ENCODE measurements at regions not wholly inside any gene's neighbourhood (a gene's known extent, or its start where the extent isn't known, plus 50 kb on each side); places are given as distances from the start of the nearest gene placed in this dataset.

DNA sequence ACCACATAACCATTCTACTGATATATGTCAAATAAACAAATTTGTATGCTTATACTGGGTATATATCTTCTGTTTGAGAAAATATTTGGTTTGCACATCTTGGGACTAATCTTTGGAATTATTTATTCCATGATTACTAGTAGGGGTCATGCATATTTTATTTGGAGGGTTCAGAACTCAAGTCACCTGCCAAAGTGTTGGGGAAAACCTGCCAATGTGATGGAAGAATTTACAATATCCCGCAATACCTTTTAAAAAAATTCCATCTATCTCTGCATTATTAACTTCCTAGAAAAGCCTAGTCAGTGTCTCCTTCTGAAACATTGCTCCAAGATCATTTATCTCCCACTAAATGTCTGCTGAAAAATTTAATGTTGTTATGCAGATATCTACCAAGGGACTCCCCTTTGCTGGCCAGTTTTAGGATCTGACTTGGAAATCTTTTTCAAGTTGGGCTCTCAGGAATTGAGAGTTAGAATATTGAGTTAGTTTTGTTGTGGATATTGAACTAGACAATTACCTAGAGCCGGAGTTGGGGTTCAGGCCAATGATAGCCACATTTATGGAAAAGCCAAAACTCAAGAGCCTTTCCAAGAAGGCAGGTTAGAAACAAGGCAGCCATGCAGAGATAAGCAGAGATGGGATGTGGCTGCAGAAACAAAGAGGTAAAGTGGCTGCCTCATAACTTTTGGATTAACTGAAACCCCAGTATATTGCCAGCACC is 425.2 kb downstream of the ADAMTS20 start:
- Histone ChIP-seq H2AFZ (ENCODE audit: low read length) (no peak overlapping the region), H3K9me2 (replicated peaks; ENCODE audit: low read length) (no peaks in the 10 kb centered on the region), H4K20me1 (ENCODE audit: low read length) (no peaks in the 10 kb centered on the region), H3K79me2 (ENCODE audit: low read length) (no peaks in the 10 kb centered on the region), H3K9me3 (ENCODE audit: low read length) (no peaks in the 10 kb centered on the region), H3K4me3 (ENCODE audit: low read length) (no peak overlapping the region), H3K9ac (ENCODE audit: low read length) (no peak overlapping the region), H3K27ac (ENCODE audit: low read length) (no peak overlapping the region), H3K36me3 (ENCODE audit: low read depth, low read length) (no peaks in the 10 kb centered on the region), H3K27me3 (ENCODE audit: low read length) (no peaks in the 10 kb centered on the region), H3F3A (ENCODE audit: low read length, unreplicated experiment) (no peaks in the 10 kb centered on the region), H3K4me2 (ENCODE audit: low read length) (no peak overlapping the region), H3K4me1 (ENCODE audit: insufficient read depth, low read length) (no peaks in the 10 kb centered on the region)
- CTCF ChIA-PET = no interaction called here
- intact Hi-C loops (cut with micrococcal nuclease) = no loop called here
- ATAC-seq (no peak), DNase-seq (no peak)
- TF ChIP-seq EZH2phosphoT487 (IDR thresholded peaks at IDR 0.05; ENCODE audit: borderline replicate concordance, low read length) (no peak), EZH2 (IDR thresholded peaks at IDR 0.05; ENCODE audit: low read length, unreplicated experiment) (no peak)
- TF ChIP-seq, protein P1, sequence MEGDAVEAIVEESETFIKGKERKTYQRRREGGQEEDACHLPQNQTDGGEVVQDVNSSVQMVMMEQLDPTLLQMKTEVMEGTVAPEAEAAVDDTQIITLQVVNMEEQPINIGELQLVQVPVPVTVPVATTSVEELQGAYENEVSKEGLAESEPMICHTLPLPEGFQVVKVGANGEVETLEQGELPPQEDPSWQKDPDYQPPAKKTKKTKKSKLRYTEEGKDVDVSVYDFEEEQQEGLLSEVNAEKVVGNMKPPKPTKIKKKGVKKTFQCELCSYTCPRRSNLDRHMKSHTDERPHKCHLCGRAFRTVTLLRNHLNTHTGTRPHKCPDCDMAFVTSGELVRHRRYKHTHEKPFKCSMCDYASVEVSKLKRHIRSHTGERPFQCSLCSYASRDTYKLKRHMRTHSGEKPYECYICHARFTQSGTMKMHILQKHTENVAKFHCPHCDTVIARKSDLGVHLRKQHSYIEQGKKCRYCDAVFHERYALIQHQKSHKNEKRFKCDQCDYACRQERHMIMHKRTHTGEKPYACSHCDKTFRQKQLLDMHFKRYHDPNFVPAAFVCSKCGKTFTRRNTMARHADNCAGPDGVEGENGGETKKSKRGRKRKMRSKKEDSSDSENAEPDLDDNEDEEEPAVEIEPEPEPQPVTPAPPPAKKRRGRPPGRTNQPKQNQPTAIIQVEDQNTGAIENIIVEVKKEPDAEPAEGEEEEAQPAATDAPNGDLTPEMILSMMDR (conservative IDR thresholded peaks at IDR 0.05; ENCODE audit: low read depth, low read length) = no peak
- POLR2A ChIA-PET (ENCODE audit: unreplicated experiment) = no interaction called here
- BruUV-seq (replicated peaks) = no TSS peak

DNA sequence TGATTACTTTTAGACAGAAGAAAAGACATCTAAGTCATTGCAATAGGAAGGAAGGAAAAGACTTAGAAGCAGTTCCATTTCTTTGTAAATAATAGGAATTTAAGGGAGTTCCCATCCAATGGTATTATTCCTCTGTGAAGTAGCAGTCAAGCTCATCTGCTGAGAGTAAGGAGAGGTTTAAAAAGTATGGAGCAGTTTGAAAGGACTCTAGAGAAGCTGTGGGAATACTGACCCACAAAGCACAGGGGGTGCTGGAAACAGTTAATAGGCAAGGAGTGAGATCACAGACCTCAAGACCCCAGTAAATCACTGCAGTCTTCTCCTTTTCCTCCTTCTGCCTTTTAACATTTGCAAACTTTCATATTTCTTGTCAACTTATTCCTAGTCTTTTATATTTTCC is 428.5 kb downstream of the ADAMTS20 start:
- no peaks in the 10 kb centered on the region for H3K9me3 ChIP-seq (ENCODE audit: low read length)
- no peaks in the 10 kb centered on the region for H3K27me3 ChIP-seq (ENCODE audit: low read length)
- intact Hi-C loops (cut with micrococcal nuclease) = no loop called here
- TF ChIP-seq, protein P1 (conservative IDR thresholded peaks at IDR 0.05; ENCODE audit: low read depth, low read length) = no peak
- no peak for TF ChIP-seq EZH2 (IDR thresholded peaks at IDR 0.05; ENCODE audit: low read length, unreplicated experiment)
- TF ChIP-seq EZH2phosphoT487 (IDR thresholded peaks at IDR 0.05; ENCODE audit: borderline replicate concordance, low read length) = no peak
- no peaks in the 10 kb centered on the region for H3K79me2 ChIP-seq (ENCODE audit: low read length)
- POLR2A ChIA-PET (ENCODE audit: unreplicated experiment) = no interaction called here
- no peaks in the 10 kb centered on the region for H3K4me1 ChIP-seq (ENCODE audit: insufficient read depth, low read length)
- H3K36me3 ChIP-seq (ENCODE audit: low read depth, low read length) = no peaks in the 10 kb centered on the region
- no peak overlapping the region for H2AFZ ChIP-seq (ENCODE audit: low read length)
- no peak overlapping the region for H3K9ac ChIP-seq (ENCODE audit: low read length)
- CTCF ChIA-PET = no interaction called here
- no peak overlapping the region for H3K27ac ChIP-seq (ENCODE audit: low read length)
- DNase-seq = no peak
- no peak for ATAC-seq
- H3K9me2 ChIP-seq (replicated peaks; ENCODE audit: low read length) = no peaks in the 10 kb centered on the region
- H3F3A ChIP-seq (ENCODE audit: low read length, unreplicated experiment) = no peaks in the 10 kb centered on the region
- no peak overlapping the region for H3K4me3 ChIP-seq (ENCODE audit: low read length)
- H4K20me1 ChIP-seq (ENCODE audit: low read length) = no peaks in the 10 kb centered on the region
- H3K4me2 ChIP-seq (ENCODE audit: low read length) = no peak overlapping the region
- BruUV-seq (replicated peaks) = no TSS peak

DNA sequence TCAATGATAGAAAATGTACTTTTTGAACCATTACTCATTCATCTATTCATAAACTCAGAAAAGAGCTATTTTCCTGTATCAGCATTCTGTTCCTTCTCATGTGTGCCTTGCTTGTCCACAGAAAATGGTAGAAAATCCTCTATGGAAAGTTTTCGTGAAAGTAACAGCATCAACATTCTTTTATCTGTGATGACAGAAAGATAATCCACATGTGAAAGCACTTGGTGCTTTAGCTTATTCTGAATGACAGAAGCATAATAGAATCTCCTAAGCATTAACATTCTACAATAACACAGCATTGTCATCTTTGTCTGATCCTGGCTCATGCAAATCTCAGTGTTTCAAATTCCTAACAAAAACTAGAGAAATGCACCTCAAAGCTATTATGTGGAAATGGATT is 431.9 kb downstream of the ADAMTS20 start:
- Histone ChIP-seq H3K36me3 (ENCODE audit: low read depth, low read length) (no peaks in the 10 kb centered on the region), H4K20me1 (ENCODE audit: low read length) (no peaks in the 10 kb centered on the region), H3K27ac (ENCODE audit: low read length) (no peak overlapping the region), H3K79me2 (ENCODE audit: low read length) (no peaks in the 10 kb centered on the region), H3K9me2 (replicated peaks; ENCODE audit: low read length) (no peaks in the 10 kb centered on the region), H3K4me2 (ENCODE audit: low read length) (no peak overlapping the region), H2AFZ (ENCODE audit: low read length) (no peak overlapping the region), H3F3A (ENCODE audit: low read length, unreplicated experiment) (no peaks in the 10 kb centered on the region), H3K4me1 (ENCODE audit: insufficient read depth, low read length) (no peaks in the 10 kb centered on the region), H3K9me3 (ENCODE audit: low read length) (no peaks in the 10 kb centered on the region), H3K27me3 (ENCODE audit: low read length) (no peaks in the 10 kb centered on the region), H3K9ac (ENCODE audit: low read length) (no peak overlapping the region), H3K4me3 (ENCODE audit: low read length) (no peak overlapping the region)
- ChIA-PET POLR2A (ENCODE audit: unreplicated experiment) (no interaction called here), CTCF (no interaction called here)
- DNase-seq (no peak), ATAC-seq (no peak)
- no TSS peak for BruUV-seq (replicated peaks)
- TF ChIP-seq EZH2 (IDR thresholded peaks at IDR 0.05; ENCODE audit: low read length, unreplicated experiment) (no peak), EZH2phosphoT487 (IDR thresholded peaks at IDR 0.05; ENCODE audit: borderline replicate concordance, low read length) (no peak)
- intact Hi-C loops (cut with micrococcal nuclease) = no loop called here

Data from PC-3 (cell line).